ENCODE measurements at regions not wholly inside any gene's neighbourhood (a gene's known extent, or its start where the extent isn't known, plus 50 kb on each side); places are given as distances from the start of the nearest gene placed in this dataset.

DNA sequence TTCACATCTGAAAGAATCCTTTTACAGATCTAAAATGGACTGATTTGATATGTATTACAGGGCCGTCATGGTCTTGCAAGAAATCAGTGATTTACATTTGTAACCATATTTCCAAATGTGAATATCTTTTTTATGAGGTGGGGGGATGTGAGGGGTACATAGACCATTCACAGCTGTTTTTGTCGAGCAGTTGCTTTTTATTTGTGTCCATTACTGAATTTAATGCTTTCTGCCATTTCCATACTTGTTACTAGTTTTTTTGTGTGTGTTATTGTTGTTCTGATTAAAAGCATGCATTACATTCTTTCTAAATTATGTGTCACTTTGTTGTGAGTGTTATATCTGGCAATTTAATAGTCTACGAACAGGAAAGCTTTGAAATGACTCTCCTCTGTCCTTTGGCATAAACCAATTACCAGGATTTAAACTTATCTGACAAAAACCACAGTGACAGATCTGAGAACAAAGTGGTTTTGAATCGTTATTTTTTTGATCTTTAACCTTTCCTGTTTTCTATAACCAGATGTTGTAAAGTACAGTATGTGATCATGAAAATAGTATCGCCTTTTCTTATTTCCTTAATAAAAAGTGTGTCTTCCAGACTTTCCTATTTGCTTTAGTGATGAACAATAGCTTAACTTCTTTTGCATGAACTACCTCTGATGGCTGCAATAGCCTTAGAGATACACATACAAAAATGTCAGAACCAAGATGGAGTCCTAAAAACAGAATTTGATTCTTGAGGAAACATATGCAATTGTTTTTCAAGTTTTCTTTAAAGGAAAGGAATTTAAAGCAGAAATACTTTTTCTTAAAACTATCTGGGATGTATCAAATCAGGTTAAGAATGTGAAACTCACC lies 354.2 kb upstream of the ACVR2A start:
- Histone ChIP-seq H4K20me1 (ENCODE audit: control insufficient read depth, insufficient read depth, low read length, poor library complexity, severe bottlenecking) (no peaks in the 10 kb centered on the region), H3K9me3 (ENCODE audit: control extremely low read depth in 1 of 3, control insufficient read depth in 2 of 3, insufficient read depth in 1 of 3, low read length in 2 of 3) (no peaks in the 10 kb centered on the region), H3K36me3 (replicated peaks in 1 of 2; ENCODE audit: control extremely low read depth in 1 of 2, control insufficient read depth in 1 of 2, extremely low read depth in 1 of 2, insufficient read depth in 2 of 2, low read length in 1 of 2) (no peaks in the 10 kb centered on the region), H3K4me2 (replicated peaks; ENCODE audit: low read depth, low read length, poor library complexity, severe bottlenecking) (no peak overlapping the region), H3K79me2 (ENCODE audit: control insufficient read depth, insufficient read depth, low read length) (no peaks in the 10 kb centered on the region), H3K9ac (ENCODE audit: low read length) (no peak overlapping the region), H2AFZ (ENCODE audit: insufficient read depth, low read depth, low read length, poor library complexity, severe bottlenecking) (no peak overlapping the region), H3K4me3 (ENCODE audit: control extremely low read depth in 1 of 5, extremely low read depth in 1 of 5, insufficient read depth in 1 of 5, low read depth in 2 of 5, low read length in 4 of 5) (no peak overlapping the region), H3K27ac (ENCODE audit: low read length in 2 of 2) (no peak overlapping the region), H3K4me1 (ENCODE audit: control insufficient read depth in 2 of 2, insufficient read depth in 2 of 2, low read length in 2 of 2) (no peaks in the 10 kb centered on the region), H3K27me3 (replicated peaks in 1 of 4; ENCODE audit: control extremely low read depth in 1 of 4, control insufficient read depth in 3 of 4, insufficient read depth in 4 of 4, low read length in 3 of 4) (no peaks in the 10 kb centered on the region)
- TF ChIP-seq EZH2 (IDR thresholded peaks at IDR 0.05; ENCODE audit: borderline replicate concordance, insufficient read depth, low read depth, low read length, poor library complexity, severe bottlenecking), result no peak
- TF ChIP-seq, protein P1, sequence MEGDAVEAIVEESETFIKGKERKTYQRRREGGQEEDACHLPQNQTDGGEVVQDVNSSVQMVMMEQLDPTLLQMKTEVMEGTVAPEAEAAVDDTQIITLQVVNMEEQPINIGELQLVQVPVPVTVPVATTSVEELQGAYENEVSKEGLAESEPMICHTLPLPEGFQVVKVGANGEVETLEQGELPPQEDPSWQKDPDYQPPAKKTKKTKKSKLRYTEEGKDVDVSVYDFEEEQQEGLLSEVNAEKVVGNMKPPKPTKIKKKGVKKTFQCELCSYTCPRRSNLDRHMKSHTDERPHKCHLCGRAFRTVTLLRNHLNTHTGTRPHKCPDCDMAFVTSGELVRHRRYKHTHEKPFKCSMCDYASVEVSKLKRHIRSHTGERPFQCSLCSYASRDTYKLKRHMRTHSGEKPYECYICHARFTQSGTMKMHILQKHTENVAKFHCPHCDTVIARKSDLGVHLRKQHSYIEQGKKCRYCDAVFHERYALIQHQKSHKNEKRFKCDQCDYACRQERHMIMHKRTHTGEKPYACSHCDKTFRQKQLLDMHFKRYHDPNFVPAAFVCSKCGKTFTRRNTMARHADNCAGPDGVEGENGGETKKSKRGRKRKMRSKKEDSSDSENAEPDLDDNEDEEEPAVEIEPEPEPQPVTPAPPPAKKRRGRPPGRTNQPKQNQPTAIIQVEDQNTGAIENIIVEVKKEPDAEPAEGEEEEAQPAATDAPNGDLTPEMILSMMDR (IDR thresholded peaks at IDR 0.05), result no peak
- Mint-ChIP-seq H3K4me3 (no peak overlapping the region), H3K27ac (no peak overlapping the region), H3K4me1 (no peaks in the 10 kb centered on the region), H3K27me3 (no peaks in the 10 kb centered on the region), H3K9me3 (ENCODE audit: insufficient read depth) (no peaks in the 10 kb centered on the region)
- no peak for DNase-seq
- CTCF ChIA-PET, result interaction anchor here (0.6 kb wide), 1 partner anchor 137 kb away, joined by 3 read pairs; no protein-coding TSS in a partner anchor
- intact Hi-C loops (cut with micrococcal nuclease), result no loop called here
- ATAC-seq (ENCODE audit: low read depth), result no peak
- WGBS (ENCODE audit: insufficient coverage), result no CpG with 5 or more reads among the region's 5 CpGs
- POLR2A ChIA-PET, result no interaction called here

DNA sequence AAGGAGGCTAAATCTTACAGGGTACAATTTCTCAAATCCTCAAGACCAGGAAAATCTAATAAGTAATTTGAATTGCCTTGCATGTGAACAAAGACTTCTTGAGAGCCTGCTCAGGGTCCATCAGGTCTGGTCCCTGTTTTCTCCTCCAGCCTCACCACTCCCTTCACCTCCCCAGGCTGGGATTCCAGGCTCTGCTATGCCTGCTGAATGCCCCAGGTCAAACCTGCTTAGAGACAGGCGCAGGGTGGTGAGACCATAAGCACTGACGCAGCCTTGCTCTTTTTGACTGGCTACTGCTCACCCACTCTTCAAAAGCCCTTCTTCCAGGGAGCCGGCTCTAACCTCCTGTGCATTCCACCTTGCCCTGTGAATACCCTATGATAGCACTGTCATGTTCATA lies 356.4 kb upstream of the ACVR2A start:
- H3K27ac Mint-ChIP-seq, result no peak overlapping the region
- Histone ChIP-seq H3K27me3 (replicated peaks in 1 of 4; ENCODE audit: control extremely low read depth in 1 of 4, control insufficient read depth in 3 of 4, insufficient read depth in 4 of 4, low read length in 3 of 4) (no peaks in the 10 kb centered on the region), H4K20me1 (ENCODE audit: control insufficient read depth, insufficient read depth, low read length, poor library complexity, severe bottlenecking) (no peaks in the 10 kb centered on the region), H3K79me2 (ENCODE audit: control insufficient read depth, insufficient read depth, low read length) (no peaks in the 10 kb centered on the region), H2AFZ (ENCODE audit: insufficient read depth, low read depth, low read length, poor library complexity, severe bottlenecking) (no peak overlapping the region), H3K4me2 (replicated peaks; ENCODE audit: low read depth, low read length, poor library complexity, severe bottlenecking) (no peak overlapping the region), H3K9me3 (ENCODE audit: control extremely low read depth in 1 of 3, control insufficient read depth in 2 of 3, insufficient read depth in 1 of 3, low read length in 2 of 3) (no peaks in the 10 kb centered on the region), H3K4me1 (ENCODE audit: control insufficient read depth in 2 of 2, insufficient read depth in 2 of 2, low read length in 2 of 2) (no peaks in the 10 kb centered on the region), H3K36me3 (replicated peaks in 1 of 2; ENCODE audit: control extremely low read depth in 1 of 2, control insufficient read depth in 1 of 2, extremely low read depth in 1 of 2, insufficient read depth in 2 of 2, low read length in 1 of 2) (no peaks in the 10 kb centered on the region), H3K9ac (ENCODE audit: low read length) (no peak overlapping the region), H3K27ac (ENCODE audit: low read length in 2 of 2) (no peak overlapping the region), H3K4me3 (ENCODE audit: control extremely low read depth in 1 of 5, extremely low read depth in 1 of 5, insufficient read depth in 1 of 5, low read depth in 2 of 5, low read length in 4 of 5) (no peak overlapping the region)
- TF ChIP-seq EZH2 (IDR thresholded peaks at IDR 0.05; ENCODE audit: borderline replicate concordance, insufficient read depth, low read depth, low read length, poor library complexity, severe bottlenecking), result no peak
- TF ChIP-seq, protein P1 (IDR thresholded peaks at IDR 0.05), result no peak
- no peaks in the 10 kb centered on the region for H3K9me3 Mint-ChIP-seq (ENCODE audit: insufficient read depth)
- no peak for DNase-seq
- H3K27me3 Mint-ChIP-seq, result no peaks in the 10 kb centered on the region
- POLR2A ChIA-PET, result no interaction called here
- 80% methylated on average over 1 of the region's 3 CpGs for WGBS (ENCODE audit: insufficient coverage)
- no peak for ATAC-seq (ENCODE audit: low read depth)
- no peak overlapping the region for H3K4me3 Mint-ChIP-seq
- no peaks in the 10 kb centered on the region for H3K4me1 Mint-ChIP-seq
- CTCF ChIA-PET, result no interaction called here
- intact Hi-C loops (cut with micrococcal nuclease), result no loop called here
